Hippocampal formation (tissue), 2 donors: ENCODE measurements at regions not wholly inside any gene's neighbourhood (a gene's known extent, or its start where the extent isn't known, plus 50 kb on each side); places are given as distances from the start of the nearest gene placed in this dataset.
"Not testable (repeated sequence)": the region's sequence is repeated elsewhere in the genome, so short reads cannot be mapped to it uniquely, and the experiment has no call there.

Experiments used
- DNase-seq, 2 donors: peaks; one replicate each; lab custom pipeline; 2025; lab: John Stamatoyannopoulos, UW

- DNase-seq = no peak
These were observed 745.7 kb downstream of the FAM181B start for GRCh38 chr11:81987829-81988472.

GRCh38 chr11:81986556-81987161 lies 747.0 kb downstream of the FAM181B start:
- no peak for DNase-seq

GRCh38 chr11:81979448-81979847 lies 754.2 kb downstream of the FAM181B start:
- DNase-seq = no peak

GRCh38 chr11:81975261-81975900 lies 758.3 kb downstream of the FAM181B start:
- no peak for DNase-seq

- no peak for DNase-seq
These were observed 762.8 kb downstream of the FAM181B start for GRCh38 chr11:81970886-81971285.

GRCh38 chr11:81967242-81967641 lies 766.4 kb downstream of the FAM181B start:
- DNase-seq = no peak

GRCh38 chr11:81966340-81966739 lies 767.3 kb downstream of the FAM181B start:
- no peak for DNase-seq

- no peak for DNase-seq
These were observed 770.6 kb downstream of the FAM181B start for GRCh38 chr11:81963018-81963417.

GRCh38 chr11:81960443-81960842 lies 773.2 kb downstream of the FAM181B start:
- DNase-seq = no peak

- no peak for DNase-seq
These were observed 774.3 kb downstream of the FAM181B start for GRCh38 chr11:81959341-81959740.

GRCh38 chr11:81954301-81954700 lies 779.4 kb downstream of the FAM181B start:
- not testable (repeated sequence) for DNase-seq

GRCh38 chr11:81946831-81947230 lies 786.8 kb downstream of the FAM181B start:
- no peak for DNase-seq

GRCh38 chr11:81942646-81943045 lies 791.0 kb downstream of the FAM181B start:
- DNase-seq = no peak

- no peak for DNase-seq
These were observed 791.7 kb downstream of the FAM181B start for GRCh38 chr11:81941998-81942397.

- DNase-seq = no peak
These were observed 801.4 kb downstream of the FAM181B start for GRCh38 chr11:81932303-81932702.

- DNase-seq = no peak
These were observed 813.5 kb downstream of the FAM181B start for GRCh38 chr11:81920205-81920604.

GRCh38 chr11:81916451-81916850 lies 817.2 kb downstream of the FAM181B start:
- DNase-seq = no peak

- DNase-seq = no peak
These were observed 818.6 kb downstream of the FAM181B start for GRCh38 chr11:81915045-81915444.

- no peak for DNase-seq
These were observed 819.9 kb downstream of the FAM181B start for GRCh38 chr11:81913793-81914192.

GRCh38 chr11:81907996-81908395 lies 825.7 kb downstream of the FAM181B start:
- DNase-seq = no peak

- DNase-seq = no peak
These were observed 834.5 kb downstream of the FAM181B start for GRCh38 chr11:81899156-81899555.

GRCh38 chr11:81897639-81898038 lies 836.0 kb downstream of the FAM181B start:
- DNase-seq = no peak

- DNase-seq = no peak
These were observed 838.4 kb downstream of the FAM181B start for GRCh38 chr11:81895258-81895657.
